Fibroblast of skin of left biceps (primary cell): ENCODE measurements at regions not wholly inside any gene's neighbourhood (a gene's known extent, or its start where the extent isn't known, plus 50 kb on each side); places are given as distances from the start of the nearest gene placed in this dataset.

ENCODE experiments used
- DNase-seq, 2 experiments: peaks; one replicate each; pipeline ENCODE4 v3.0.0-alpha.2; 2013; ENCODE audit warnings: low read depth in 2 of 2

- DNase-seq: peak in 1 of 2 experiments; percentile 4
Observed at GRCh38 chr2:219769090-219769910, 141.9 kb downstream of the SLC4A3 start.

- no peak for DNase-seq
Observed at GRCh38 chr2:219772103-219772635, 144.7 kb downstream of the SLC4A3 start.

- DNase-seq: no peak
Observed at GRCh38 chr2:219772697-219773096, 145.3 kb downstream of the SLC4A3 start.

- no peak for DNase-seq
Observed at GRCh38 chr2:219775506-219775905, 148.1 kb downstream of the SLC4A3 start.

- DNase-seq: no peak
Observed at GRCh38 chr2:219777388-219777787, 150.0 kb downstream of the SLC4A3 start.

GRCh38 chr2:219778189-219778588 is 150.8 kb downstream of the SLC4A3 start:
- DNase-seq: no peak

GRCh38 chr2:219782737-219783348 is 155.4 kb downstream of the SLC4A3 start:
- peak in 1 of 2 experiments; percentile 3 for DNase-seq

- DNase-seq: peak; percentile 23 to 35
Observed at GRCh38 chr2:219783359-219783975, 156.0 kb downstream of the SLC4A3 start.

GRCh38 chr2:219784178-219784577 is 156.7 kb downstream of the SLC4A3 start:
- no peak for DNase-seq

GRCh38 chr2:219789476-219789875 is 162.0 kb downstream of the SLC4A3 start:
- DNase-seq: no peak

- DNase-seq: no peak
Observed at GRCh38 chr2:219792446-219792845, 165.0 kb downstream of the SLC4A3 start.

- DNase-seq: no peak
Observed at GRCh38 chr2:219798430-219798829, 171.0 kb downstream of the SLC4A3 start.

- no peak for DNase-seq
Observed at GRCh38 chr2:219803294-219803693, 175.9 kb downstream of the SLC4A3 start.

- DNase-seq: no peak
Observed at GRCh38 chr2:219810895-219811294, 183.5 kb downstream of the SLC4A3 start.

- DNase-seq: no peak
Observed at GRCh38 chr2:219812672-219813071, 185.2 kb downstream of the SLC4A3 start.

GRCh38 chr2:219820767-219821166 is 193.3 kb downstream of the SLC4A3 start:
- no peak for DNase-seq

GRCh38 chr2:219823574-219823973 is 196.1 kb downstream of the SLC4A3 start:
- no peak for DNase-seq

- DNase-seq: no peak
Observed at GRCh38 chr2:219824996-219825395, 197.6 kb downstream of the SLC4A3 start.

- DNase-seq: no peak
Observed at GRCh38 chr2:219828127-219828526, 200.7 kb downstream of the SLC4A3 start.

- no peak for DNase-seq
Observed at GRCh38 chr2:219829667-219830352, 202.4 kb downstream of the SLC4A3 start.

GRCh38 chr2:219830353-219830738 is 202.9 kb downstream of the SLC4A3 start:
- no peak for DNase-seq

- no peak for DNase-seq
Observed at GRCh38 chr2:219831957-219832356, 204.5 kb downstream of the SLC4A3 start.
